CD4-positive, alpha-beta T cell treated with Interleukin-4 for 4 hours (primary cell): ENCODE measurements at regions not wholly inside any gene's neighbourhood (a gene's known extent, or its start where the extent isn't known, plus 50 kb on each side); places are given as distances from the start of the nearest gene placed in this dataset.
"Not testable (repeated sequence)": the region's sequence is repeated elsewhere in the genome, so short reads cannot be mapped to it uniquely, and the experiment has no call there.

Source experiments
- DNase-seq: peaks from one replicate; pipeline ENCODE4 v3.0.0-alpha.2; 2020

- no peak for DNase-seq
Observed at GRCh38 chr20:22529150-22530019, 55.0 kb downstream of the FOXA2 start.

GRCh38 chr20:22526512-22527012 is 57.8 kb downstream of the FOXA2 start:
- DNase-seq = no peak

GRCh38 chr20:22525821-22526220 is 58.6 kb downstream of the FOXA2 start:
- DNase-seq = no peak

GRCh38 chr20:22525069-22525820 is 59.1 kb downstream of the FOXA2 start:
- DNase-seq = no peak

DNA sequence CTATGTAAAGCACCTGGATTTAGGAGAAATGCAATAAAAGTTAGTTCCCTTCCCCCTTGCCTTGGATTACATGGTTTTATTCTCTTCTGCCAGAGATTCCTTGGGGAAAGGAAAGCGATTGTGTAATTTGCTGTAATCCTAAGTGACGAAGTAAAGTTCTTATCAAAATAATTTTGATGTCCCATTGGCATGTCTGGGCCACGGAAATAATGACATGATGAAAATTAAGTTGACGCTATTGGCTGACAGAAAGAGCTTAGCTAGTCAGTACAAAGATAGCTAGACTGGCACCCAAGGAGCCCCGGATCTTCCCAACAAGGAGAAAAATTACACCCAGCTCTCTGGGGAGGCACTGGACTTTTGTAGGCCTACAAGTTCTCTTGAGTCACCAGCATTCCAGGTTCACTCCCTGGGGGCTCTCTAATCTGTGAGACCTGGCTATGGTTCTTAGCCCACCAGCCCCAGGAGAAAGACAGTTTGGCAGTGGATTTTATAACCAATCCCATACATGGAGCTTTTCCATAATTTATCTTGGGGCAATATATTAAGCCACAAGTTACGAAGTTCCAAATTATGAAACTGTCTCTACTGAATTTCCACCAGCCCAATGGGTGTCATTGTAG is 59.9 kb downstream of the FOXA2 start:
- DNase-seq = no peak

DNA sequence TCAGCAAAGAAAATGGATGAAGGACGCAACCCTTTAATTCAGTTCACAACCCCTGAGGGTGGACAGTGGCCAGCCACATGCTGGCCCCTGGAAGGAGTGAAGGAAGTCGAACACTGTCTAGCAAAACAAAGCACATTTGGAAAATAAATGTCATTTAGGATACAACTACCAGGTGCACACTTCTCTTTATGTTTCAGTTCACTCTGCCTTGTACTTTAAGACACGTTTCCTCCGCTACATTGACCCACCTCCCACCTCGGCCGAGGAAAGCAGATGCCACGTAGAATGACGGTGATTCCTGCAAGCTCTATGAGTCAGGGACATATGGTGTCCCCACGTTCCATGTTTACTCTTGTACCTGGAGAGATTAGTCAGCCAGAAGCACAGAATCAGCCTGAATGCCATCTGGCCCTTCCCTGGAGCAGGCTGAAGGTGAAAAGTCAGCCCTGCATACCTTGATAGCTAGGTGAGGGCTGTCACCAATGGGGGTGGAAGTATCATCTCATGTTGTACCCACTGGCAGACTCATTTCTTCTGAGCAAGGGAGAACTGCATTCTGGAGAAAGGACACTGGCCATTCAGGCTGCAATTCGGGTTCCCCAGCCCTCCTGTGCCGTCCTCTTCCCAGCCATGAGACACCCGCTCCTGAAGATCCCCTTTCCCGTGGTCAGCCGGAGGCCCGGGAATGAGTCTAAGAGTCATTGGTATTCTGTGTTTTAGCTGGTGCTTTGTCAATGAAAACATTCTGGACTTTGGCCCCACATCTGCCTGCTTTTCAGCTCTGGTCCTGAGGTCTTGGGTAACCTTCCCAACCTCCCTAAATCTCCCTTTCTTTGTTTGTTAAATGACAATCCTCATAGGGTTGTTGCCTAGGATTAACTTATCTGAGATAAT is 60.6 kb downstream of the FOXA2 start:
- no peak for DNase-seq

GRCh38 chr20:22523128-22523498 is 61.3 kb downstream of the FOXA2 start:
- no peak for DNase-seq

- DNase-seq = no peak
Observed at GRCh38 chr20:22522701-22523100, 61.7 kb downstream of the FOXA2 start.

- not testable (repeated sequence) for DNase-seq
Observed at GRCh38 chr20:22521940-22522339, 62.4 kb downstream of the FOXA2 start.

DNA sequence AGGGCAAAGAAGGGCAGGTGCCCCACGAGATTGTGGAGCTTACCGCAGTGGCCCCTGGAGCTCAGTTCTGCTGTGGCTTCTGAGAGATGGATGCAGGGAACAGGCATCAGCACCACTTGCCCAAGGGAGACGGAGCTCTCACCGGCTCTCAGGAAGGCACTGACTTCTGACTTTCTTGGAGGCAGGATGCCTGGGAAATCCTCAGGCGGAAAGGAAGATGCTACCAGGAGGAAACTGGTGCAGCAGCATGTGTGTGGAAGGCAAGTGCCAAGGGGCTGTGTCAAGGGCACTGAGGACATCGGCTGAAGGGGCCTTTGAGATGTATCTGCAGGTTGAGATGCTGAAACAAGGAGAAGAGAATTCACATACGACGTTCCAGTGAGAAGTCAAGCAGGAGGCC is 64.0 kb downstream of the FOXA2 start:
- no peak for DNase-seq

- no peak for DNase-seq
Observed at GRCh38 chr20:22515264-22515663, 69.1 kb downstream of the FOXA2 start.

DNA sequence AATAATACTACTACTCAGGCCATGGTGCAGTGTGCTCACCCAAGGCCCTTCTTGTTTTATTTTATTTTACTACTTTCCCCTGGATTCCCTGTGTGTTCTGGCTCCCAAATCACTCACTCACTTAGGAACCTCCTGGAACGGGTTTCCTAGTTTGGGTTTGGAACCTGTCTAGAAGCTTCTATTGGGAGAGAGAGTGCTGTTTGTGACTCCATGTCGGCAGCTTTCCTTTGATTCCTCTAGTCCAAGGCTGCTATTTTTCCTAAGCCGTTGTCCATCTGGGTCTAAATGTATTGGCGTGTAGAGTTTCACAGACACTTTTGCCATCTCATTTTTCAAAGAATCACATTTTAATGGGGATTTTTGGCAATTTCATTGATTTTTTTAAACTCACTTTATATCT is 70.8 kb downstream of the FOXA2 start:
- DNase-seq = no peak

- DNase-seq = no peak
Observed at GRCh38 chr20:22512911-22513489, 71.4 kb downstream of the FOXA2 start.

- no peak for DNase-seq
Observed at GRCh38 chr20:22511943-22512910, 72.1 kb downstream of the FOXA2 start.

GRCh38 chr20:22509843-22510147 is 74.6 kb downstream of the FOXA2 start:
- DNase-seq = no peak

DNA sequence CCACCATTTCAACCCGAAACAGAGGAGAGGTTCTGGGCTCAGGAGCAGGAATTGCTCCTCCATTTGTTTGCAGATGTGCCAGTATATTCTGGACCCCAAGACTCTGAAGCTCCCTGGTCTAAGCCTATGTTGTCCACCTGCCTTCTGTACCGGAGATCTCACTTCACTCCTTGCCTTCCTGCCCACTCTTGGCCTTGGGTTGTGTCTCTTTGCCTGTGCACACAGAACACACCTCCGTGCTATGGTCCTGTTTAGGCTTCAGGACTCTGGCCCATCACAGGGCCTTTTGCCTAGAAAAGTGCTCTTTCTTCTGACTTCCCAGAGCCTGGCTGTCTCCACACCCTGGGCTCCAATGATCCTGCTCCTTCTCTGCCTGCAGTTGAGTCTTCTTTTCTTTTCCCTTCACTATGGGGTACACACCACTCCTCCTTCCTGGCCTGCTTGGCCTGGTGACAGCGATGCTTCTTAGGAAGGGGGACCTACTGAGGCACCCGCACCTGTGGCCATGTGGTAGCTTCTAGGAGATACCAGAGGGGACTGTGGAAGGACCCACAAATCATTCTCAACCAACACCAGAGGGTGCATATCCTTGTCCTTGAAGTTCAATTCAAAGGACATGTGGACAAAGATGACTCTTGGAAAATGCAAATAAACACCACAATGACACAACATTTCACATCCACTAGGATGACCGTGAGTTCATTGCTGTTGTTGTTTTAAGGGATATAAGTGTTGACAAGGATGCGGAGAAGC is 75.1 kb downstream of the FOXA2 start:
- no peak for DNase-seq

GRCh38 chr20:22508426-22508825 is 75.9 kb downstream of the FOXA2 start:
- DNase-seq = no peak

- DNase-seq = no peak
Observed at GRCh38 chr20:22507240-22507961, 77.0 kb downstream of the FOXA2 start.

DNA sequence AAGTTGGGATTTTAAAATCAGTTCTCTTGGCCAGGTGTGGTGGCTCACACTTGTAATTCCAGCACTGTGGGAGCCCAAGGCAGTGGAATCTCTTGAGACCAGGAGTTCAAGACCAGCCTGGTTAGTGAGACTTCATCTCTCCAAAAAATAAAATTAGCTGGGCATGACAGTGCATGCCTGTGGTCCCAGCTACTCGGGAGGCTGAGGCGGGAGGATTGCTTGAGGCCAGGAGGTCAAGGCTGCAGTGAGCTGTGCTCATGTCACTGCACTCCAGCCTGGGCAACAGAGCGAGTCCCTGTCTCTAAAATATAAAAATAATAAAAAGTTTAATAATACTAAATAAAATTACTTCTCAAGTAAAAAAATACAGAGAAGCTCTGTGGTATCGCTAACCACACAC is 77.5 kb downstream of the FOXA2 start:
- no peak for DNase-seq
